ENCODE measurements at regions not wholly inside any gene's neighbourhood (a gene's known extent, or its start where the extent isn't known, plus 50 kb on each side); places are given as distances from the start of the nearest gene placed in this dataset.

DNA sequence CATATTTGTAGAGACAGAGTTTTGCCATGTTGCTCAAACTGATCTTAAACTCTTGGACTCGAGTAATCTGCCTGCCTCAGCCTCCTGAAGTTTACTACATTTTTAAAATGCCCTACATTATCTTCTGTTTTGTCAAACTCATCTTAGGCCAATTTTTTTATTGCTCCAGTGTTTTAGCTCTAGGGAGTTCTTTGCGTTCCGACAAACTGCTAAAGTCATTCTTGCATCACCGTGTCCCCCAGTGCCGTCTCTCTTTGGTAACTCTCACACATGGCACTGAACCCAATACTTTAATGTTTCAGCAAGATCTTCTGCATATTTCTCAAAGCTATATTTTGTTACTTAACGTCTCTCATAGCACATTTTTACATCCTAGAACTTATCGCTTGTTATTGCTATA, 440.9 kb upstream of the NRXN1 start:
- no peak overlapping the region for H3K4me3 Mint-ChIP-seq

DNA sequence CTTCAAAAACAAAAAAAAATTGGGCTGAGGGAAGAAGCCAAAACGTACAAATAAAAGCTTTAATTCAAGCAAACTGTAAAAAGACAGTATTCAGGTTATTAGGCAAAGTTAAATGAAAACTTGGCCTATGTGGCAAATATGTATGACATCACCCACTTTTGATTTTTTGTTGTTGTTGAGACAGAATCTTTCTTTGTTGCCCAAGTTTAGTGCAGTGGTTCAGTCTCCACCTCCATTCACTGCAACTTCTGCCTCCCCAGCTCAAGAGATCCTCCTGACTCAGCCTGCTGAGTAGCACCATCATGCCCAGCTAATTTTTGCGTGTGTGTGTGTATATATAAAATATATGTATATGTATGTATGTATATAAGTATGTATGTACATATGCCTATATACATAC, 440.4 kb upstream of the NRXN1 start:
- TF ChIP-seq, protein P1, sequence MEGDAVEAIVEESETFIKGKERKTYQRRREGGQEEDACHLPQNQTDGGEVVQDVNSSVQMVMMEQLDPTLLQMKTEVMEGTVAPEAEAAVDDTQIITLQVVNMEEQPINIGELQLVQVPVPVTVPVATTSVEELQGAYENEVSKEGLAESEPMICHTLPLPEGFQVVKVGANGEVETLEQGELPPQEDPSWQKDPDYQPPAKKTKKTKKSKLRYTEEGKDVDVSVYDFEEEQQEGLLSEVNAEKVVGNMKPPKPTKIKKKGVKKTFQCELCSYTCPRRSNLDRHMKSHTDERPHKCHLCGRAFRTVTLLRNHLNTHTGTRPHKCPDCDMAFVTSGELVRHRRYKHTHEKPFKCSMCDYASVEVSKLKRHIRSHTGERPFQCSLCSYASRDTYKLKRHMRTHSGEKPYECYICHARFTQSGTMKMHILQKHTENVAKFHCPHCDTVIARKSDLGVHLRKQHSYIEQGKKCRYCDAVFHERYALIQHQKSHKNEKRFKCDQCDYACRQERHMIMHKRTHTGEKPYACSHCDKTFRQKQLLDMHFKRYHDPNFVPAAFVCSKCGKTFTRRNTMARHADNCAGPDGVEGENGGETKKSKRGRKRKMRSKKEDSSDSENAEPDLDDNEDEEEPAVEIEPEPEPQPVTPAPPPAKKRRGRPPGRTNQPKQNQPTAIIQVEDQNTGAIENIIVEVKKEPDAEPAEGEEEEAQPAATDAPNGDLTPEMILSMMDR (conservative IDR thresholded peaks at IDR 0.05), result no peak
- H3K9me3 ChIP-seq (ENCODE audit: control insufficient read depth, low read length), result no peaks in the 10 kb centered on the region
- H3K36me3 Mint-ChIP-seq (ENCODE audit: low read depth), result no peaks in the 10 kb centered on the region
- no peaks in the 10 kb centered on the region for H3K9me3 Mint-ChIP-seq
- H3K4me3 Mint-ChIP-seq, result no peak overlapping the region
- H3K4me1 ChIP-seq (ENCODE audit: control insufficient read depth, insufficient read depth, low read length), result no peaks in the 10 kb centered on the region
- H3K27ac Mint-ChIP-seq, result no peak overlapping the region
- no peaks in the 10 kb centered on the region for H3K27me3 Mint-ChIP-seq (ENCODE audit: insufficient read depth)
- WGBS, 2 experiments (ENCODE audit: insufficient coverage in 1 of 2, insufficient read length in 1 of 2), result 88 to 100% methylated on average over 1 of the region's 2 CpGs
- H3K27me3 ChIP-seq (ENCODE audit: control insufficient read depth, insufficient read depth, low read length, poor library complexity, severe bottlenecking), result no peaks in the 10 kb centered on the region
- DNase-seq, result no peak
- H3K9ac ChIP-seq (ENCODE audit: extremely low read depth, low read length, poor library complexity, severe bottlenecking), result no peak overlapping the region
- no peak overlapping the region for H3K4me3 ChIP-seq (ENCODE audit: low read length)
- no peak overlapping the region for H3K27ac ChIP-seq (ENCODE audit: low read depth, low read length)
- H3K4me1 Mint-ChIP-seq, result no peaks in the 10 kb centered on the region
- no peaks in the 10 kb centered on the region for H3K36me3 ChIP-seq (ENCODE audit: control insufficient read depth, insufficient read depth, low read length)

More for the DNA sequence above, 440.9 kb upstream of the NRXN1 start:
- no peak overlapping the region for H3K4me3 ChIP-seq (ENCODE audit: low read length)
- no peaks in the 10 kb centered on the region for H3K9me3 ChIP-seq (ENCODE audit: control insufficient read depth, low read length)
- H3K27me3 ChIP-seq (ENCODE audit: control insufficient read depth, insufficient read depth, low read length, poor library complexity, severe bottlenecking), result no peaks in the 10 kb centered on the region
- Mint-ChIP-seq H3K27ac (no peak overlapping the region), H3K27me3 (ENCODE audit: insufficient read depth) (no peaks in the 10 kb centered on the region), H3K9me3 (no peaks in the 10 kb centered on the region), H3K4me1 (no peaks in the 10 kb centered on the region), H3K36me3 (ENCODE audit: low read depth) (no peaks in the 10 kb centered on the region)
- no peaks in the 10 kb centered on the region for H3K36me3 ChIP-seq (ENCODE audit: control insufficient read depth, insufficient read depth, low read length)
- 91 to 100% methylated on average over 6 to 7 of the region's 7 CpGs for WGBS, 2 experiments (ENCODE audit: insufficient coverage in 1 of 2, insufficient read length in 1 of 2)
- H3K27ac ChIP-seq (ENCODE audit: low read depth, low read length), result no peak overlapping the region
- DNase-seq, result no peak
- H3K9ac ChIP-seq (ENCODE audit: extremely low read depth, low read length, poor library complexity, severe bottlenecking), result no peak overlapping the region
- TF ChIP-seq, protein P1 (conservative IDR thresholded peaks at IDR 0.05), result no peak
- no peaks in the 10 kb centered on the region for H3K4me1 ChIP-seq (ENCODE audit: control insufficient read depth, insufficient read depth, low read length)

DNA sequence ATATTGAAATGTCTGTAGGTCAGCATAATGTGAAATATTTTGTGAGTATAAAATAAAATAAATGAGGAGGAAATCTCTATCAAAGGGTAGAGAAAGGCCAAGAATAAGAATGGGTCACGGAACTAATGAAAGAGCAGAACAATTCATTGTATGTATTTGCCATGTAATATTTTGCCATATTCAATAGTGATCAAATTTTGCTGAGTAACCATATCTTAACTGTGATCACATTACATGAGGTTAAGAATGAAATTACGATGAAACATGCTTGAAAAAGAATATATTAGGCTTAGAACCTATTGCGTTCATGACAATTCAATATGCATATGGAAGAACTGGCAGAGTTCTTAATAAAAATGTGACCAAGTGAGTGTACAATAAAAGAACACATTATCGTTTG, 437.2 kb upstream of the NRXN1 start:
- no peaks in the 10 kb centered on the region for H3K9me3 ChIP-seq (ENCODE audit: control insufficient read depth, low read length)
- H3K27me3 ChIP-seq (ENCODE audit: control insufficient read depth, insufficient read depth, low read length, poor library complexity, severe bottlenecking), result no peaks in the 10 kb centered on the region
- WGBS, 2 experiments (ENCODE audit: insufficient coverage in 1 of 2, insufficient read length in 1 of 2), result 90 to 97% methylated on average over 4 of the region's 4 CpGs
- no peak overlapping the region for H3K4me3 ChIP-seq (ENCODE audit: low read length)
- no peak overlapping the region for H3K4me3 Mint-ChIP-seq
- no peak overlapping the region for H3K9ac ChIP-seq (ENCODE audit: extremely low read depth, low read length, poor library complexity, severe bottlenecking)
- DNase-seq, result no peak
- no peak overlapping the region for H3K27ac Mint-ChIP-seq
- H3K27ac ChIP-seq (ENCODE audit: low read depth, low read length), result no peak overlapping the region
- H3K36me3 Mint-ChIP-seq (ENCODE audit: low read depth), result no peaks in the 10 kb centered on the region
- no peaks in the 10 kb centered on the region for H3K9me3 Mint-ChIP-seq
- no peaks in the 10 kb centered on the region for H3K4me1 Mint-ChIP-seq
- TF ChIP-seq, protein P1 (conservative IDR thresholded peaks at IDR 0.05), result no peak
- H3K27me3 Mint-ChIP-seq (ENCODE audit: insufficient read depth), result no peaks in the 10 kb centered on the region
- no peaks in the 10 kb centered on the region for H3K4me1 ChIP-seq (ENCODE audit: control insufficient read depth, insufficient read depth, low read length)
- no peaks in the 10 kb centered on the region for H3K36me3 ChIP-seq (ENCODE audit: control insufficient read depth, insufficient read depth, low read length)
